Astrocyte of the spinal cord (primary cell): ENCODE measurements at regions not wholly inside any gene's neighbourhood (a gene's known extent, or its start where the extent isn't known, plus 50 kb on each side); places are given as distances from the start of the nearest gene placed in this dataset.

Experiments used
- DNase-seq: peaks from one replicate; pipeline ENCODE4 v3.0.0; 2011; ENCODE audit warnings: low read depth, low spot score
- H3K4me3 ChIP-seq: 2 replicates; pipeline ENCODE4 v1.5.1; 2011; ENCODE audit warnings: low read depth, mild to moderate bottlenecking, low read length, moderate library complexity
- in situ Hi-C: cut with HindIII; loops from 2 replicates; pipeline ENCODE4 v1.10.0; 2017; ENCODE audit warnings: low sequenced_read_pairs
- TF ChIP-seq, protein P1 (sequence below): IDR thresholded peaks from 2 replicates; pipeline ENCODE4 v1.5.1; 2012; ENCODE audit warnings: low read depth, mild to moderate bottlenecking, low read length, inconsistent platforms

DNA sequence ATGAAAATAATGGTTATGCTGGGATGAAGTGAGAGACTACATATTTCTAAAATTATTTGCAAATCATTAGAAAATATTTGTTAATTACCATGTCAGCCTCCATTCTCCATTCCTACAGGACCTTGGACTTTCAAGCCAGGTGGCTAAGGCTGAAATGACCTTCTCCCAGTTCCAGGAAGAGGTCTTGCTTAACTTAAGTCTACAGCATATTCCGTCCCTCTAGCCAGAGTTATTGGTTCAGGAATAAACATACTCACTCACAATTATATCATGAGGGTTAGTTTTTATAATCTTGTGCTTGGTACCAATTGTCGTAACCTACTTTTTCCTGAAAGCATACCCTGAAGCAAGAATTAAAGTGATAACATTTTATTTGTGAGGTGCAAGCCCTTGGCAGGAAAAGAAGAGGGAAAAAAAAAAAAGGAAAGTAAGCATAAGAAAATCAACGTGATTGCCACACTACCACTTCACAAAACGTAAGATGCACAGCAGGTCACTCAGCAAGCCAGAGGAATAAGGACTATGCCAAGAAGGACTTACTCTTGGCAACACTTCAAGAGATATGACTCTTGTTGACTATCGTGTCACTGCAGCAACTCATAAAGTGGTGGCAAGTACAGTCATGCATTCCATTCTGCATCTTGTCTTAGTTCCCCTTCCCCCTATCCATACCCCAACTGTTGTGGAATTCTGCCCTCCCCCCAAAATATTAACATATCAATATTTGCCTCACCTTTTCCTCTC lies 479.1 kb downstream of the MBD2 start:
- no peak overlapping the region for H3K4me3 ChIP-seq
- in situ Hi-C loops: no loop called here
- no peak for DNase-seq
- TF ChIP-seq, protein P1, sequence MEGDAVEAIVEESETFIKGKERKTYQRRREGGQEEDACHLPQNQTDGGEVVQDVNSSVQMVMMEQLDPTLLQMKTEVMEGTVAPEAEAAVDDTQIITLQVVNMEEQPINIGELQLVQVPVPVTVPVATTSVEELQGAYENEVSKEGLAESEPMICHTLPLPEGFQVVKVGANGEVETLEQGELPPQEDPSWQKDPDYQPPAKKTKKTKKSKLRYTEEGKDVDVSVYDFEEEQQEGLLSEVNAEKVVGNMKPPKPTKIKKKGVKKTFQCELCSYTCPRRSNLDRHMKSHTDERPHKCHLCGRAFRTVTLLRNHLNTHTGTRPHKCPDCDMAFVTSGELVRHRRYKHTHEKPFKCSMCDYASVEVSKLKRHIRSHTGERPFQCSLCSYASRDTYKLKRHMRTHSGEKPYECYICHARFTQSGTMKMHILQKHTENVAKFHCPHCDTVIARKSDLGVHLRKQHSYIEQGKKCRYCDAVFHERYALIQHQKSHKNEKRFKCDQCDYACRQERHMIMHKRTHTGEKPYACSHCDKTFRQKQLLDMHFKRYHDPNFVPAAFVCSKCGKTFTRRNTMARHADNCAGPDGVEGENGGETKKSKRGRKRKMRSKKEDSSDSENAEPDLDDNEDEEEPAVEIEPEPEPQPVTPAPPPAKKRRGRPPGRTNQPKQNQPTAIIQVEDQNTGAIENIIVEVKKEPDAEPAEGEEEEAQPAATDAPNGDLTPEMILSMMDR: no peak

DNA sequence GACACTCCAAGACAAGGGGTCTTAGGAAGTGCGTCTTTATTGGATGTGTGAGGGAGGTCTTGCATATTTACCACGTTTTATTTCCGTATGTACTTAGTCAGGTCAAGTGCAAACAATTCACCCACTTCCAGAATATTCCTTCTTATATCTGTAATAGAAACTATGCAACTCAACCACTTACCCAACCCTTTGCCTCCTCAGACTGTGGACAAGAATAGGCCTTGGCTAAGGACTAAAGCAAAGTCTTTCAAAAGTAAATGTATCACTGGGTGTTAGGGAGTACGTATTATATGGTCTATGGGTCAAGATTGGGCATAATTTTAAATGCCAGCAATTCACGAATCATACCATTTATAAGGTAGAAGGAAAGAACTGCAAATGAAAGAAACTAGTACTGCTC lies 484.8 kb downstream of the MBD2 start:
- in situ Hi-C loops: no loop called here
- H3K4me3 ChIP-seq: no peak overlapping the region

DNA sequence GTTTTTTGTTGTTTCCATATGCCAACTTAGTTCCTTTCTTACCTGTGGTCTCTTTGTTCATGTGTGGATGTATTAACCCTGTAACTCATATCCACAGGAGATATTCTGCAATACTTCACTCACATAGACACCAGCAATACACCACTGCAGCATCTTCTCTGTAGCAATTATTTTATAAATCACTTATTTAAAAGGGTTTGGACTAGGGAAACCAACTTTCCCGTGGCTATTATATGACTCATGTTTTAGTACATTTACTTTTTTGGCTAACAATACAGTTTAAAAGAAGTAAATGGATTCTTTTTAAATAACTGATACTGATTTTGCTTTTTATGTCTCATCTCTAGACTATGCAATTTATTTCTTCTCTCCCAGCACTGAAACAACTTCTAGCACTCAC lies 488.9 kb downstream of the MBD2 start:
- H3K4me3 ChIP-seq: no peak overlapping the region
- no peak for DNase-seq
- TF ChIP-seq, protein P1: no peak
- in situ Hi-C loops: no loop called here

More for the DNA sequence above, 484.8 kb downstream of the MBD2 start:
- TF ChIP-seq, protein P1: no peak
- no peak for DNase-seq

DNA sequence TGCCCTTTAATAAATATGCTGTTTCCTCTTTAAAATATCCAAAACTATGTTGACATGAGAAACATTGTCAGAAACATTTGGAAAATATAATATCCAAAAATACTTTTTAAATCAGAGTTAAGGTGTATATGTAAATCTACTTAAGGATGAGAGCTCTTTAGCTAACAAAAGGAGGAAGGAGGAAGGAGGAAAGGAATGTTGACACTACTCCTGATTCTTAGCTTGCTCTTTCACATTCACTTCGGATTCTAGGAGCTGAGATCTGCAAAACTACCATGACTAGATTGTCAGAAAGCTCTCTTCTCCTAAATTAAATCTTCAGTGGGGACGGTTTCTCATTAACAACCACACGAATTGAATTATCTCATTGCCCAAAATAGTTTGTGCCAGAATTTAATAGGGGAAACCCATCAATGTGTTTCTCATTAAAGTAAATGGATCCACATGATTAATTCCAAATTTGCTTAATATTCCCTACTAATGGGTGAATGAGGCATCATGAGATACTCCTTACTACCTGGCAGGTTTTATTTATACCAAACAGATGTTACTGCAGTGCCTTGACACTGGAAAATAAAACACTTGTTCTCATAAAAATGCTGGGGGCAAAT lies 509.1 kb downstream of the MBD2 start:
- in situ Hi-C loops: no loop called here
- DNase-seq: no peak
- TF ChIP-seq, protein P1: no peak
- no peak overlapping the region for H3K4me3 ChIP-seq

DNA sequence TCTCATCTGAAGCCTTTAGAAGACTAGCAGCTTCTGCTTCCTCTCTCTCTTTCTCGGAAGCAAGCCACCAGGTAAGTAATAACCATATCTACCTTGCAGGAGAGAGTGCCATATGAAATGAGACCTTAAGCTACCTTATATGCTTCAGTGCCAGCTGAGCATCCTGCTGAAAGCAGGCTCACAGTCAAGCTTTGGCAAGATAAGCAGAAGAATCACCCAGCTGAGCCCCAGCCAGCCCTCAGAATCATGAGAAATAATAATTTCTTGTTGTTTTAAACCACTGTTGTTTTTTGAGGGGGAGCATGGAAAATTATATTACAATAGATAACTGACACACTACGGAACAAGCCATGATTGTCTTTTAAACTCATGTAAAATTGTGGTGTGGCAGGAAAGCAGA lies 514.4 kb downstream of the MBD2 start:
- in situ Hi-C loops: no loop called here
- no peak for DNase-seq
- H3K4me3 ChIP-seq: no peak overlapping the region
- TF ChIP-seq, protein P1: no peak

DNA sequence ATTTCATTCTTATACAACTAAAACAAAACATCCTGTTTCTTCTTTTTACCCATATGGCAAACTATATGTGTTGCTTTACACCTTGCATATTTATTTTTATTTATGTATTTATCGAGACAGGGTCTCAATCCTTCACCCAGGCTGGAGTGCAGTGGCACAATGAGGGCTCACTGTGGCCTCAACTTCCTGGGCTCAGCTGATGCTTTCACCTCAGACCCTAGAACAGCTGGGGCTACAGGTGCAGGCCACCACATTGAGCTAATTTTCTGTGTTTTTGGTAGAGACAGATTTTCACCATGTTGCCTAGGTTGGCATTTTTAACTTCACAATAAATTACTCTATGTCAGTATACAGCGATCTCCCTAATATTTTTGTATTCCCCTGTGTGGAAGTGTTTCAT lies 522.0 kb downstream of the MBD2 start:
- in situ Hi-C loops: no loop called here
- no peak for DNase-seq
- H3K4me3 ChIP-seq: no peak overlapping the region
- TF ChIP-seq, protein P1: no peak
